K562 (cell line): ENCODE measurements at regions not wholly inside any gene's neighbourhood (a gene's known extent, or its start where the extent isn't known, plus 50 kb on each side); places are given as distances from the start of the nearest gene placed in this dataset.

Experiments used
- NFRKB ChIP-seq: fragments of 450-650 bp; IDR thresholded peaks from 2 replicates; pipeline ENCODE4 v1.6.1; 2016; ENCODE audit warnings: low read depth
- POLR2A ChIP-seq: fragments of 450-650 bp; conservative IDR thresholded peaks from 2 replicates; pipeline ENCODE4 v1.6.1; 2016
- RCOR1 ChIP-seq, 2 experiments: IDR thresholded peaks; 2 replicates each; pipeline ENCODE4 v1.6.1; 2012; ENCODE audit warnings: low read depth in 2 of 2, low read length in 2 of 2, borderline replicate concordance in 1 of 2, improper control_type of control experiment in 1 of 2
- SIRT6 ChIP-seq: IDR thresholded peaks from one replicate; pipeline ENCODE4 v1.6.1; 2012; ENCODE audit warnings: low read depth, mild to moderate bottlenecking, control low read depth, inconsistent platforms, low read length, moderate library complexity
- TCF7 ChIP-seq: sonication (generic); IDR thresholded peaks from 2 replicates; pipeline ENCODE4 v1.6.1; 2016; ENCODE audit warnings: antibody characterized with exemption, borderline replicate concordance
- WHSC1 ChIP-seq: IDR thresholded peaks from one replicate; pipeline ENCODE4 v1.6.1; 2012; ENCODE audit warnings: low read length, control low read depth, inconsistent platforms
- ZNF274 ChIP-seq: IDR thresholded peaks from 2 replicates; pipeline ENCODE4 v1.6.1; 2011; ENCODE audit warnings: low read depth, mild to moderate bottlenecking, low read length, moderate library complexity, borderline replicate concordance

GRCh38 chr9:109969011-109969410 lies 189.0 kb downstream of the PALM2AKAP2 start:
- TF ChIP-seq WHSC1 = no peak
- TF ChIP-seq TCF7 = no peak
- no peak for TF ChIP-seq NFRKB
- TF ChIP-seq POLR2A = no peak
- no peak for TF ChIP-seq SIRT6
- no peak for TF ChIP-seq RCOR1 (IDR thresholded peaks at IDR 0.05; ENCODE audit: borderline replicate concordance in 1 of 2, low read depth in 2 of 2, low read length in 2 of 2)
- TF ChIP-seq ZNF274 = no peak
